ENCODE measurements at regions not wholly inside any gene's neighbourhood (a gene's known extent, or its start where the extent isn't known, plus 50 kb on each side); places are given as distances from the start of the nearest gene placed in this dataset.

DNA sequence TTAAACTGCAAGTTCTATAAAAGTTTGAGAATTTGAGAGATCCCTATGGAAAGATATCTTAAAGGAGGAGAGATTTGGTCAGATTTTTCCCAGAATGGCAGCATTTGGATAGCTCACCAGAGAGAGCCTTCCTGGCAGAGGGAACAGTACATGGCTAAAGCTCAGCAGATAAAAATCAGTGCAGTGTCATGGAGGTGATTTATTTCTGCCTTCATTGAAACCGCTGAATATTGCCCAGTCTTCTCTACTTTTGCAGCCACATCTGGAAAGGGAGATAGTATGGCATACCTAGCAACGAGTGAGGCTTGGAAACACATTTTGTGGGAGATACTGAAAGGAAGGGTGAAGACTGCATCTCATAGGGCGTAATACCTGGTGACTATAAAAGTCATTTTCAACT lies 155.2 kb downstream of the RFC3 start:
- TF ChIP-seq, protein P1, sequence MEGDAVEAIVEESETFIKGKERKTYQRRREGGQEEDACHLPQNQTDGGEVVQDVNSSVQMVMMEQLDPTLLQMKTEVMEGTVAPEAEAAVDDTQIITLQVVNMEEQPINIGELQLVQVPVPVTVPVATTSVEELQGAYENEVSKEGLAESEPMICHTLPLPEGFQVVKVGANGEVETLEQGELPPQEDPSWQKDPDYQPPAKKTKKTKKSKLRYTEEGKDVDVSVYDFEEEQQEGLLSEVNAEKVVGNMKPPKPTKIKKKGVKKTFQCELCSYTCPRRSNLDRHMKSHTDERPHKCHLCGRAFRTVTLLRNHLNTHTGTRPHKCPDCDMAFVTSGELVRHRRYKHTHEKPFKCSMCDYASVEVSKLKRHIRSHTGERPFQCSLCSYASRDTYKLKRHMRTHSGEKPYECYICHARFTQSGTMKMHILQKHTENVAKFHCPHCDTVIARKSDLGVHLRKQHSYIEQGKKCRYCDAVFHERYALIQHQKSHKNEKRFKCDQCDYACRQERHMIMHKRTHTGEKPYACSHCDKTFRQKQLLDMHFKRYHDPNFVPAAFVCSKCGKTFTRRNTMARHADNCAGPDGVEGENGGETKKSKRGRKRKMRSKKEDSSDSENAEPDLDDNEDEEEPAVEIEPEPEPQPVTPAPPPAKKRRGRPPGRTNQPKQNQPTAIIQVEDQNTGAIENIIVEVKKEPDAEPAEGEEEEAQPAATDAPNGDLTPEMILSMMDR (conservative IDR thresholded peaks at IDR 0.05; ENCODE audit: control insufficient read depth, insufficient read depth, low read depth, low read length) = no peak
- no peak overlapping the region for H3K4me3 ChIP-seq (ENCODE audit: control insufficient read depth, low read depth, low read length)
- no peak for DNase-seq (ENCODE audit: low read depth)

DNA sequence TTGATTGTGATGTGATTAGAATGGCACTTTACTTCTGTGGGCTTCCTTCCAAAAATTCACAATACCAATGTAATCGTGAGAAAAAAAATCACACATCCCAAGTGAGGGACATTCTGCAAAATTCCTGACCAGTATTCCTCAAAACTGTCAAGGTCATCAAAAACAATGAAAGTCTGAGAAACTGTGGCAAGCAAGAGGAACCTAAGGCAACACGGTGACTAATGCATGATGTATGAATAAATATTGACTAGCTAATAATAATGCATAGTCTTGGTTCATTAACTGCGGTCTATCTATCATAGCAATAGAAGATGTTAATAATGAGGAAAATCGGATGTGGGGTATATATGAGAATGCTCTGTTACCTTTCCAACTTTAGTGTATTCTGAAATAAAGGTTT lies 159.0 kb downstream of the RFC3 start:
- H3K4me3 ChIP-seq (ENCODE audit: control insufficient read depth, low read depth, low read length) = no peak overlapping the region
- TF ChIP-seq, protein P1 (conservative IDR thresholded peaks at IDR 0.05; ENCODE audit: control insufficient read depth, insufficient read depth, low read depth, low read length) = no peak
- no peak for DNase-seq (ENCODE audit: low read depth)

DNA sequence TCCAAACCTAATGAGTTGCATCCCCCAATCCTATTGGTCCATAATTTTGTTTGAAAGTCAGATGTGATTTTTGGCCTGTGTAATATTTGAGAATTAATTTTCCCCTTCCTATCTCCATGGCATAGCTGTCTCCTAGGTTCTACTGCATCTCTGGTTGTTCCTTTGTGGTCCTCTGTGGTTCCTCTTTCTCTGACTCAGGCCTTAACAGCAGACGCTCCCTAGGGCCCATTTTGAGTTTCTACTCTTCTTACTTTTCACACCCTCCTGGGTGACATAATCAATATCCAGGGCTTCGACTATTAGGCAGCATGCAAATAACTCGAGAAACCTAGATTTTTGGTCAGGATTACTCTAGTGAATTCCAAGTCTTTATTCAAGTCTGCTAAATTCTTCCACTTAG lies 160.7 kb downstream of the RFC3 start:
- H3K4me3 ChIP-seq (ENCODE audit: control insufficient read depth, low read depth, low read length) = no peak overlapping the region
- no peak for DNase-seq (ENCODE audit: low read depth)
- TF ChIP-seq, protein P1 (conservative IDR thresholded peaks at IDR 0.05; ENCODE audit: control insufficient read depth, insufficient read depth, low read depth, low read length) = no peak

DNA sequence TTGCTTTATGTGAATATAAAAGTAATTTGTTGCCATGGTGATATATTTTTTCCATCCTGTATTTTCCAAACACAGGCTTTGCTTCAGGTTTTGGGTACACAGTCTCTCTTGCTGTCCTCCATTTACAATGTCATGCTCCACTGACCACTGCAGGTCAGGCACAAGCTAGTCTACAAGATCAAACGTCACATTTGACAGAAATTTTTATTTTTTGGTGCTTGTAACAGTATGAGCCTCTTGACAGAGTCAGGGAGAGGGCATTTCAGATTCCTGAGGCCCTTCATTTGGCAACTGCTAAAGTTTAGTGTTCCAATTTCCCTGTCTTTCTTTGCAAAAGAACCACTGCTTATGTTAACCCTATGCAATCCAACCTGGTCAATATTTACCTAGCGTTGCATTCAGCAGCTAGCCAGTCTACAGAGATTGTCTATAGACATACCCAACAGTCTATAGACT lies 175.0 kb downstream of the RFC3 start:
- DNase-seq (ENCODE audit: low read depth) = no peak
- TF ChIP-seq, protein P1 (conservative IDR thresholded peaks at IDR 0.05; ENCODE audit: control insufficient read depth, insufficient read depth, low read depth, low read length) = no peak
- H3K4me3 ChIP-seq (ENCODE audit: control insufficient read depth, low read depth, low read length) = no peak overlapping the region

DNA sequence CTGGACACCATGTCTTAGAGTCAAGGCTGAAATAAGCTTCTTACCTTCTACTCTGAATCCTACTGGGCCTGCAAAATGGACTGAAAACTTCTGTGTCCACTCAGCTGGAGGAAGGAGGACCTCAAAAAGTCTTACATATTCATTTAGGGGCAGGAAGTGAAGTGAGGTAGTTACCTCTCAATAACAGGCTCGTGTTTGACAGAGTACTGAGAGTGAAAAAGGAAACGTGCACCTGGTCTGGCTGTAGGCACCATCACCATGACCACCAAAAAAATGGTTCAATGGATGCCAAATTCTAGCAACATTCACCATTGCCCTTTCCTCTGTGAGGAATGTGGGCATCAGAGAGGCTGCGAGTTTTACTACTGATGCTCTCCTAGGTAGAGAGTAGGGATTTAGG lies 176.2 kb downstream of the RFC3 start:
- no peak overlapping the region for H3K4me3 ChIP-seq (ENCODE audit: control insufficient read depth, low read depth, low read length)
- no peak for DNase-seq (ENCODE audit: low read depth)
- TF ChIP-seq, protein P1 (conservative IDR thresholded peaks at IDR 0.05; ENCODE audit: control insufficient read depth, insufficient read depth, low read depth, low read length) = no peak

DNA sequence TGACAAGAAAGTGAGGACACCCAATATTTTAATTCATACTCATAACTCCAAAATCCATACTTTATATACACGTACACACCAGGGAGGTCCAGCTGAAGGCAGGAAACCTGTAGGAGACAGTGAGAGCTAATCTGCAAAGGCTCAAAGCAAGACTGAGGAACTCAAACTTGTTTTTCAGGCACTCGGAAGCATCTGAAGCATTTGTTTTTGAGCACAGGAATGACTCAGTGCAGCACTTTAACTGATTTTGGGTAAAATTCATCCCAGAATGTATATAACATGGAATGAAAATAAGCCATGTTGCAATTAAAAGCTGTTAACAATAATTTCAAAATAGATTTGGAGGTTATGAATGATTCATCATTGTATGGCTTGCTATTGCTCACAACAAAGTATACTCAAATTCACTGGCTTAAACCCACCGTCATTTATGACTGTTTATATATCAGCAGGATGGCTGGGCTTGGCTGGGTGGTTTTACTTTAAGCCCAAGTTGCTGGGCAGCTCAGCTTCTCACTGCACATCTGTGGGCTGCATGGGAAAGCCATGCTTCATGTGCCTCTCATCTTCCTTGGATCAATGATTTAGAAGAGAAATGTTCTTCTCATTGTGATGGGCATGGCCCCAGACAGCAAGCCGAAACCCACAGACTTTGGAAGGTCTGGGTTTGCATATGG lies 177.0 kb downstream of the RFC3 start:
- TF ChIP-seq, protein P1 (conservative IDR thresholded peaks at IDR 0.05; ENCODE audit: control insufficient read depth, insufficient read depth, low read depth, low read length) = no peak
- DNase-seq (ENCODE audit: low read depth) = no peak
- H3K4me3 ChIP-seq (ENCODE audit: control insufficient read depth, low read depth, low read length) = no peak overlapping the region

DNA sequence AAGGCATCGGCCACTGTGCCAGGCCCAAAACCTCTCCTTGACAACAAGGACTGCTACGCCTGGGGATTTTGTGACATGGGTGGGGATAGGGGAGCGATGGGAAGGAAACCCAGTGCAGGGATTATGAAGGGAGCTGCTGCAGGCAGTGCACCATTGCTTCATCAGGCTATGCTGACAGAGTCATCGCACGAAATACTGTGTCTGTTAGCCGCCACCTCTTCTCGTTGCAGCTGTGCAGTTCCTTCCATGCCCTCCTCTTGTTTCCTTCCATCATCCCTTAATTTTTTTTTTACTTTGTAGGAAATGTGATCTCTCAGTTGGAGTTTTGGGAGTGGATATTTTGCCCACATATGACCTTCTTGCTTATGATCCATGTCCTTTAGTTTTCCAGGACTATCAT lies 178.7 kb downstream of the RFC3 start:
- no peak for DNase-seq (ENCODE audit: low read depth)

More for the DNA sequence above, 178.7 kb downstream of the RFC3 start:
- TF ChIP-seq, protein P1 (conservative IDR thresholded peaks at IDR 0.05; ENCODE audit: control insufficient read depth, insufficient read depth, low read depth, low read length) = no peak
- no peak overlapping the region for H3K4me3 ChIP-seq (ENCODE audit: control insufficient read depth, low read depth, low read length)
